Globus pallidus (tissue), 1 donor: ENCODE measurements at regions not wholly inside any gene's neighbourhood (a gene's known extent, or its start where the extent isn't known, plus 50 kb on each side); places are given as distances from the start of the nearest gene placed in this dataset.

Source experiments
- DNase-seq: peaks from one replicate; pipeline ENCODE4 v3.0.0-alpha.2; 2015; ENCODE audit warnings: low spot score

DNA sequence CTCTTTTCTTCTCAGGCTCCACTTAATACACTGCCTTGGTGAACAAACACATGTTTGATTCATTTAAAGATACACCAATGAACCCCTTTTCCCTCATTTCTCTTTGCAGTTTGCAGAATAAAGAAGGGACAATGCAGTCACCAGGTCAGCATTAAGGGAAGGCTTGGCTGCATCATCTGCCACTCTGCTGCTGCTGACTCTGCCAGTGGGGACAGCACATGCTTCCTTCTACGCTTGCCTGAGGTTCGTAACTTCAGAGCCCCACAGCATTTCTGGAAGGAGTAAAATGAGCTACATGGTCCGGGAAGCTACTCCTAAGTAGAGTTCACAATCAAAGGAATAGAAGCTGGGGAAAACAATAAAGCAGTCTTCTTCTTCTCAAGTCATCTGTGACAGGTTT lies 178.9 kb upstream of the GATB start:
- DNase-seq = no peak

DNA sequence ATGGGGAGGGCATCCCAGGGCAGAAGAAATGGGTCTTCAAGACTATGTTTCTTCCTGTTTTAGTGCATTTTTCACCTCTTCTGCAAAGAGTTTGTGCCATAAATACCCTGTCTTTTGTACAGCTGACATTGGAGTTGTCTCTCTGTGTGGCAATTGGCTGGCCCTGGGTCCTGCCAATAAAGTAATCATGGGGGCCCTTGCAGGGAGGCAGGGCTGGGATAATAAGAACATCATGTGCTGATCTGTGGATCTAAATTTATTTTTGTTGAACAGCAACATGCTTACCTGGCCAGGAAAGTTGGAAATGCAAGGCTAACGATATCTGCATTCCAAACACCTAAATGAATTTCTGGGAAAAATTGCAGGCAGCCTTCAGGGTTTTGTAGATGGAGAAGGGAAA lies 174.6 kb upstream of the GATB start:
- no peak for DNase-seq

DNA sequence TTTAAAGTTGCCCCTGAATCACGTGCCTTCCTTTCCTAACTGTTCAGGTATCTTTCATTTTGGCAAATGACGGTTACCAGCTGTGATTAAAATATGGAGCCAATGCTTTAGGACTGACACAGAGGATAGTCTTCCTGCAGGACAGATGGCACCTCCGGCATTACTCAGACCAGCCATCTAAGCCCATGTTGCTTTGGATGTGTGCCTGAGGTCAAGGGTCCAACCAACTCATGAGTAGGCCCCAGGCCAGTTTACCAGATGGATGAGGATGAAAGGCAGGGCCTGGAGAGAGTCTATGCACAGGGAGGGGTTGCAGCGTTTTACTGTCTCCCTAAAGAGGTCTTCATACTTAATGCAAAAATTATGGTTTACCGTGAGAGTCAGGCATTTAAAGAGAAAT lies 174.0 kb upstream of the GATB start:
- DNase-seq = no peak

- no peak for DNase-seq
These were observed 172.5 kb upstream of the GATB start for GRCh38 chr4:151933122-151933827.

DNA sequence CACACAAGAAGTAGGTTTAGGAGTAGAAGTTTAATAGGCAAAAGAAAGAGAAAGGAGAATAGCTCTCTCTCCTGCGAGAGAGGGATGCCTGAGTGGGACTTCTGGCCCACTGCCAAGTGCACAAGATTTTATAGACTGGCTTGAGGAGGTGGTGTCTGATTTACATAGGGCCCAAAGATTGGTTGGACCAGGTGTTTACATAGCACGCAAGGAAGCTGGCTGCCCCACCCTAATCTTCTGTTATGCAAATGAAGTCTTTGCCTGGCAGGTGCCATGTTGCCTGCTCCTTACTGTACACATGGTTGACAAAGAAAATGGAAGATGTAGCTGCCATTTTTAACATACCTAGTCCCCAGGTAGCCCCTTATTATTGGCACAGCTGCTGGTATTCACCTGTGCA lies 170.8 kb upstream of the GATB start:
- no peak for DNase-seq

GRCh38 chr4:151930372-151930771 lies 169.6 kb upstream of the GATB start:
- no peak for DNase-seq

GRCh38 chr4:151928112-151928511 lies 167.3 kb upstream of the GATB start:
- no peak for DNase-seq

GRCh38 chr4:151922811-151923210 lies 162.0 kb upstream of the GATB start:
- no peak for DNase-seq

GRCh38 chr4:151922306-151922705 lies 161.5 kb upstream of the GATB start:
- no peak for DNase-seq

GRCh38 chr4:151921811-151922210 lies 161.0 kb upstream of the GATB start:
- DNase-seq = no peak

- no peak for DNase-seq
These were observed 160.6 kb upstream of the GATB start for GRCh38 chr4:151921386-151921785.

- DNase-seq = peak; percentile 3
These were observed 156.4 kb upstream of the GATB start for GRCh38 chr4:151917145-151917734.

GRCh38 chr4:151912632-151913031 lies 151.8 kb upstream of the GATB start:
- DNase-seq = no peak

- DNase-seq = no peak
These were observed 151.2 kb upstream of the GATB start for GRCh38 chr4:151911970-151912369.

GRCh38 chr4:151908734-151909497 lies 148.1 kb upstream of the GATB start:
- DNase-seq = no peak

DNA sequence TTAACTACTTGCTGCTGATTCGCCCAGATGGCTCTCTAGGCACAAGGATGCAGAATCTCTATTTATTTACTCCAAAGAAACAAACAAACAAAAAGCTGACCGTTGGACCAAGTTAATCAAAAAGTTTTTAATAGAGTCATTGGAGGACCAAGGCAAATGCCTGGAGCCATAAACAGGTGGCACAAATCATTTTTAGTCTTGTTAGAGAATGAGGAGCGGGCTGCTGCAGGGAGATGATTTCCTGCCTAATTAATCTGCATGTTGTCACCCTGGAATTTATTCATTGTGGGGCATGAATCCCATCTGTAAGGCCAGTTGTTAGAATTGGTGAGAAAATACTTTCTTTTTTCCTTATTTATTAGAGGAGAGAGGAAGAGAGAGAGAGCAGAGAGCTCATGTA lies 147.4 kb upstream of the GATB start:
- no peak for DNase-seq

GRCh38 chr4:151906438-151906837 lies 145.6 kb upstream of the GATB start:
- no peak for DNase-seq

DNA sequence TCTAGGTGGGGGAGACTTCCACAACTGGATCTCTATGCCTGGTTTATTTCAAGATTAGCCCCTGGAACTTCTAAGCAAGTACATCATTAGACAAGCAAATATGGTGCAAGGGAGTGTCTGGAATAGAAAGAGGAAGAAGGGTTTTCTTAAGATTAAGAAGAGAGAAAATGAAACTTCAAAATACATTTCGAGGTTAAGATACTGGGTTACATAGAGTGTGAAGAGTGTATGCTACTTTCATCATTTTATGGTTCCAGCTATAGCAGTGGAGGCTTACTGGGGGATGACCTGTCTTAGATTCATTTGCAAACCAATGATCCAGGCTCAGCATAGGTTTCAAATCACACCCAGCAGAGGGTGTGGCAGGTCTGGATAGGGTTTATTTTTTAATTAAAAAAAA lies 144.4 kb upstream of the GATB start:
- DNase-seq = no peak

DNA sequence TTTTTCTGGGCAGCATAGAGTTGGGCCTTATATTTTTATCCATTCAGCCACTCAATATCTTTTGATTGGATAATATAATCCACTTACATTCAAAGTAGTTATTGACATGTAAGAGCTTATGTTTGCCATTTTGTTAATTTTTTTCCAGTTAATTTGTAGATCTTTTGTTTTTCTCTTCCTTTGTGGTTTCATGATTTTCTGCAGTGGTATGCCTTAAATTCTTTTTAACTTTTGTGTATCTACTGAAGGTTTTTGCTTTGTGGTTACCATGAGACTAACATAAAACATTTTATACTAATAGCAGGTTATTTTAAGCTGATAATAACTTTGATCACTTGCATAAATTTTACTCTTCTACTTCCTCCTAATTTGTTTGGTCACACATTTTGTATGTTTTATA lies 140.8 kb upstream of the GATB start:
- no peak for DNase-seq

- no peak for DNase-seq
These were observed 136.1 kb upstream of the GATB start for GRCh38 chr4:151896880-151897279.

DNA sequence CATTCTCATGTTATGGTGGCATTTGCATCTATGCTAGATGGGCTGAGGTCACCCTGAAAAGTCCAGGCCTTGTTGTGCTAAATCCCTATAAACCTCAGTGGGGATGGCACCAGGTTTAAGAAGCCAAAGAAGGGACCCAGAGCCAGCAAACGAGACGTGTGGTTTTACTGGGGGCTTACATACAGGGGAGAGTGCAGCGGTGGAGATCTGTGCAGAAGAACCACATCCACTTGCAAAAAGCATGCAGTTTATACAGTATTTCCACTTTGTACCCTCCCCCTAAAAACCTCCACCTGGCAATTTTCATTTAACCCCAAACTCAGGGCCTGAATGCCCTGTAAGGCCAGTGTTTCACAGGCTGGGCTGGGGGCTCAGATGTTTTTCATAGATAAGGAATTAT lies 134.9 kb upstream of the GATB start:
- no peak for DNase-seq

DNA sequence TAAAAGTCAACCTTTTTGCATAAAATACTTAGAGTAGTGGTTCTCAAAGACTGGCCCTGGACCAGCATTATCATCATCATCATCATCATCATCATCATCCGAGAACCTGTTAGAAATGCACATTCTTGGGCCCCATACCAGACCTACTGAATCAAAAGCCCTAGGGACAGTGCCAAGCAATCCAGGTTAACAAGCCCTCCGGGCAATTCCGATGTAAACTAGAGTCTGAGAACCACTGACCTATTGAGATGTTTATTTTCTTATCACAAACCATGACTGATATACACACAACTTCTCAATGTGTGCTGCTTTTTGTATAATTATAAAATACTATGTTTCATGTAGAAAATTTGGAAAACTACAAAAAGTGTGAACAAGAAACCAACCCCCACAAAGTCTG lies 133.4 kb upstream of the GATB start:
- DNase-seq = no peak

GRCh38 chr4:151888367-151888866 lies 127.6 kb upstream of the GATB start:
- DNase-seq = no peak
